H7 (cell line): ENCODE measurements at regions not wholly inside any gene's neighbourhood (a gene's known extent, or its start where the extent isn't known, plus 50 kb on each side); places are given as distances from the start of the nearest gene placed in this dataset.

Experiments used
- DNase-seq: peaks from one replicate; pipeline ENCODE4 v3.0.0; 2012
- H3K27me3 ChIP-seq: 2 replicates; pipeline ENCODE4 v1.6.0; 2011; ENCODE audit warnings: mild to moderate bottlenecking, low read length; ENCODE audit not compliant: control insufficient read depth, insufficient read depth
- H3K36me3 ChIP-seq: replicated peaks from 2 replicates; pipeline ENCODE4 v1.5.1; 2011; ENCODE audit warnings: low read length; ENCODE audit not compliant: control insufficient read depth, insufficient read depth
- H3K4me3 ChIP-seq: 2 replicates; pipeline ENCODE4 v1.5.1; 2011; ENCODE audit warnings: low read depth, mild to moderate bottlenecking, control low read depth, low read length, moderate library complexity; ENCODE audit not compliant: insufficient read depth

DNA sequence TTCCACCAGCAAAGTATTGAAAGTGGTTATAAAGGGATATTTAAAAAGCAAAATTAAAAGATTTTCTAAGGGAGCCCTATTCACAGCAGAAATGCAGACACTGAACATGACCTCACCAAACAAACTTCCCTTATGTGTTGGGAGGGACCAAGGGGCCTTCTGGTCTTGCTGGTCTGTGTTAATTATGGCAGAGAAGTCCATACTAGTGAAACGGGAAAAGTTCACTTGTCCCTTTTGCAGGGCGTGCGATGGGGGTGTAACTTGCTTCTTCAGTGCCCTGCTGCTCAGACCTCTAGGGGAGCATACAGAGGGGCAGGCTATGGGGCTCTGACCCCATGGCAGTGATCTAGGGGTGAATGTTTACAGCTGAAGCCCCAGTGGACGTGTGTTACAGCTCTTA lies 53.0 kb upstream of the ZNF337 start:
- H3K27me3 ChIP-seq: no peaks in the 10 kb centered on the region; the same call in 1 of the 2 replicates
- DNase-seq: no peak
- no peak overlapping the region for H3K4me3 ChIP-seq
- no peaks in the 10 kb centered on the region for H3K36me3 ChIP-seq
